NK-92 treated with Interleukin-12 subunit alpha and Interleukin-12 subunit beta, amount 100 ng/mL, for 24 hours (cell line): ENCODE measurements at regions not wholly inside any gene's neighbourhood (a gene's known extent, or its start where the extent isn't known, plus 50 kb on each side); places are given as distances from the start of the nearest gene placed in this dataset.
"Not testable (repeated sequence)": the region's sequence is repeated elsewhere in the genome, so short reads cannot be mapped to it uniquely, and the experiment has no call there.

ENCODE experiments used
- DNase-seq: peaks from one replicate; lab custom pipeline; 2025; lab: John Stamatoyannopoulos, UW

- DNase-seq = not testable (repeated sequence)
Measured at GRCh38 chr2:132220589-132220988, 58.8 kb upstream of the ANKRD30BL start.

- DNase-seq = not testable (repeated sequence)
Measured at GRCh38 chr2:132221886-132222285, 60.1 kb upstream of the ANKRD30BL start.

- DNase-seq = no peak
Measured at GRCh38 chr2:132252191-132252893, 90.6 kb upstream of the ANKRD30BL start.

GRCh38 chr2:132252894-132253264, 91.1 kb upstream of the ANKRD30BL start:
- no peak for DNase-seq

- DNase-seq = no peak
Measured at GRCh38 chr2:132253496-132254305, 91.9 kb upstream of the ANKRD30BL start.

GRCh38 chr2:132254306-132254919, 92.7 kb upstream of the ANKRD30BL start:
- DNase-seq = not testable (repeated sequence)

GRCh38 chr2:132255714-132256113, 94.0 kb upstream of the ANKRD30BL start:
- DNase-seq = no peak

- no peak for DNase-seq
Measured at GRCh38 chr2:132256251-132256902, 94.6 kb upstream of the ANKRD30BL start.

GRCh38 chr2:132256903-132257300, 95.2 kb upstream of the ANKRD30BL start:
- not testable (repeated sequence) for DNase-seq

- DNase-seq = not testable (repeated sequence)
Measured at GRCh38 chr2:132257301-132258171, 95.8 kb upstream of the ANKRD30BL start.

GRCh38 chr2:132259276-132259675, 97.5 kb upstream of the ANKRD30BL start:
- DNase-seq = not testable (repeated sequence)

GRCh38 chr2:132265595-132265994, 103.8 kb upstream of the ANKRD30BL start:
- DNase-seq = not testable (repeated sequence)

- DNase-seq = no peak
Measured at GRCh38 chr2:132267105-132267497, 105.3 kb upstream of the ANKRD30BL start.

- not testable (repeated sequence) for DNase-seq
Measured at GRCh38 chr2:132267498-132268283, 105.9 kb upstream of the ANKRD30BL start.

- DNase-seq = not testable (repeated sequence)
Measured at GRCh38 chr2:132268284-132268976, 106.7 kb upstream of the ANKRD30BL start.

GRCh38 chr2:132268977-132269523, 107.3 kb upstream of the ANKRD30BL start:
- no peak for DNase-seq

GRCh38 chr2:132270255-132270654, 108.5 kb upstream of the ANKRD30BL start:
- DNase-seq = no peak

GRCh38 chr2:132270981-132271546, 109.3 kb upstream of the ANKRD30BL start:
- DNase-seq = no peak

- DNase-seq = not testable (repeated sequence)
Measured at GRCh38 chr2:132271794-132272193, 110.0 kb upstream of the ANKRD30BL start.
